ENCODE measurements at regions not wholly inside any gene's neighbourhood (a gene's known extent, or its start where the extent isn't known, plus 50 kb on each side); places are given as distances from the start of the nearest gene placed in this dataset.

- H3K4me3 ChIP-seq: no peak overlapping the region
- no peak overlapping the region for H3K27ac ChIP-seq
- no peak for DNase-seq (ENCODE audit: low spot score)
- no peak for TF ChIP-seq CTCF (IDR thresholded peaks at IDR 0.05)
Observed at GRCh38 chr5:164934039-164934438, 1428.6 kb downstream of the MAT2B start.

- no peak for TF ChIP-seq CTCF (IDR thresholded peaks at IDR 0.05)
- H3K27ac ChIP-seq: no peak overlapping the region
- DNase-seq (ENCODE audit: low spot score): no peak
- no peak overlapping the region for H3K4me3 ChIP-seq
Observed at GRCh38 chr5:164934561-164934960, 1429.1 kb downstream of the MAT2B start.

GRCh38 chr5:164941132-164941531 is 1435.7 kb downstream of the MAT2B start:
- no peak overlapping the region for H3K27ac ChIP-seq
- TF ChIP-seq CTCF (IDR thresholded peaks at IDR 0.05): no peak
- no peak for DNase-seq (ENCODE audit: low spot score)
- no peak overlapping the region for H3K4me3 ChIP-seq

GRCh38 chr5:164950927-164951326 is 1445.5 kb downstream of the MAT2B start:
- no peak overlapping the region for H3K27ac ChIP-seq
- no peak overlapping the region for H3K4me3 ChIP-seq
- TF ChIP-seq CTCF (IDR thresholded peaks at IDR 0.05): no peak
- DNase-seq (ENCODE audit: low spot score): no peak

- no peak overlapping the region for H3K27ac ChIP-seq
- no peak for DNase-seq (ENCODE audit: low spot score)
- TF ChIP-seq CTCF (IDR thresholded peaks at IDR 0.05): no peak
- no peak overlapping the region for H3K4me3 ChIP-seq
Observed at GRCh38 chr5:164951570-164951969, 1446.2 kb downstream of the MAT2B start.

GRCh38 chr5:164958688-164959087 is 1453.3 kb downstream of the MAT2B start:
- Histone ChIP-seq H3K4me3 (no peak overlapping the region), H3K27ac (no peak overlapping the region)
- no peak for DNase-seq (ENCODE audit: low spot score)
- no peak for TF ChIP-seq CTCF (IDR thresholded peaks at IDR 0.05)

- H3K4me3 ChIP-seq: no peak overlapping the region
- TF ChIP-seq CTCF (IDR thresholded peaks at IDR 0.05): no peak
Observed at GRCh38 chr5:164959761-164960160, 1454.3 kb downstream of the MAT2B start.

More at GRCh38 chr5:164959761-164960160, 1454.3 kb downstream of the MAT2B start:
- no peak overlapping the region for H3K27ac ChIP-seq
- no peak for DNase-seq (ENCODE audit: low spot score)
